Activated B cell treated with CpG ODN at 0.5 μM for 24 hours (primary cell): ENCODE measurements at regions not wholly inside any gene's neighbourhood (a gene's known extent, or its start where the extent isn't known, plus 50 kb on each side); places are given as distances from the start of the nearest gene placed in this dataset.

Experiments
- ATAC-seq: fragments of 200-7000 bp; cut with Tn5 transposase; one replicate; pipeline ENCODE4 v1.10.0; 2021; ENCODE audit warnings: low read depth, mild to moderate bottlenecking, moderate library complexity
- CTCF ChIA-PET: fragments of 350-600 bp; sonication (Branson Sonifier 250); formaldehyde crosslinking; loops from one replicate; lab custom pipeline; 2021; ENCODE audit warnings: antibody characterized with exemption; lab: Charles Lee
- POLR2A ChIA-PET: fragments of 350-600 bp; sonication (Branson Sonifier 250); formaldehyde crosslinking; loops from one replicate; lab custom pipeline; 2021; ENCODE audit warnings: antibody characterized with exemption; lab: Charles Lee
- DNase-seq: peaks from one replicate; pipeline ENCODE4 v3.0.0; 2022
- H3K27ac Mint-ChIP-seq: one replicate; pipeline ENCODE4 v1.8.0; 2020; ENCODE audit warnings: mixed read lengths
- H3K27me3 Mint-ChIP-seq: one replicate; pipeline ENCODE4 v1.8.0; 2021; ENCODE audit warnings: mixed read lengths
- H3K36me3 Mint-ChIP-seq: one replicate; pipeline ENCODE4 v1.8.0; 2021; ENCODE audit warnings: low read depth, mixed read lengths
- H3K4me1 Mint-ChIP-seq: one replicate; pipeline ENCODE4 v1.8.0; 2021; ENCODE audit warnings: mixed read lengths
- H3K4me3 Mint-ChIP-seq: one replicate; pipeline ENCODE4 v1.8.0; 2020; ENCODE audit warnings: mild to moderate bottlenecking, mixed read lengths
- H3K9me3 Mint-ChIP-seq: one replicate; pipeline ENCODE4 v1.8.0; 2020; ENCODE audit warnings: mixed read lengths
- intact Hi-C: fragments of 100-400 bp; cut with micrococcal nuclease; formaldehyde crosslinking; loops from one replicate; pipeline ENCODE4 v1.15.1; 2024
- TF ChIP-seq, protein P1 (sequence below): fragments of 200-600 bp; IDR thresholded peaks from one replicate; pipeline ENCODE4 v1.8.0; 2022; ENCODE audit warnings: antibody characterized with exemption, mild to moderate bottlenecking

DNA sequence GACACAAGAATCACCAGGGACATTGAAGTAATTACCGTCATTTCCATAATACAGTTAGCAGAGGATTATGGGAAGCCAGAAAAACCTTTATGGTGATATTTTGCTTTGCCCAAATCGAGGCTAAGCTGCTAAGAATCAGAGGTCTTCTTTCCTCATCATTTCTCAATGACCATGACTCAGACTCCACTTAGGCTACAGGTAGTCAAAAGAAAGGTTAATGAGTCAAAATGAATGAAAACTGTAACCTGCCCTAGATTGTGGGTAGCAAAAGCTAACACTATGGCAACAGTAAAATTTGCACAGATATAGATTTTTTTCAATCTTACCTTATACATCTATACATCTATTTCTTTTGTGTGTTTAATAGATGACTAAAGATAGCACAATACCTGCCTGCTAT, 185.8 kb downstream of the CARTPT start:
- intact Hi-C loops = no loop called here
- Mint-ChIP-seq H3K27me3 (peaks cover 7% of the 10 kb centered on the region), H3K27ac (no peak overlapping the region), H3K9me3 (no peaks in the 10 kb centered on the region), H3K36me3 (no peaks in the 10 kb centered on the region), H3K4me3 (no peak overlapping the region), H3K4me1 (no peaks in the 10 kb centered on the region)
- POLR2A ChIA-PET = no interaction called here
- TF ChIP-seq, protein P1, sequence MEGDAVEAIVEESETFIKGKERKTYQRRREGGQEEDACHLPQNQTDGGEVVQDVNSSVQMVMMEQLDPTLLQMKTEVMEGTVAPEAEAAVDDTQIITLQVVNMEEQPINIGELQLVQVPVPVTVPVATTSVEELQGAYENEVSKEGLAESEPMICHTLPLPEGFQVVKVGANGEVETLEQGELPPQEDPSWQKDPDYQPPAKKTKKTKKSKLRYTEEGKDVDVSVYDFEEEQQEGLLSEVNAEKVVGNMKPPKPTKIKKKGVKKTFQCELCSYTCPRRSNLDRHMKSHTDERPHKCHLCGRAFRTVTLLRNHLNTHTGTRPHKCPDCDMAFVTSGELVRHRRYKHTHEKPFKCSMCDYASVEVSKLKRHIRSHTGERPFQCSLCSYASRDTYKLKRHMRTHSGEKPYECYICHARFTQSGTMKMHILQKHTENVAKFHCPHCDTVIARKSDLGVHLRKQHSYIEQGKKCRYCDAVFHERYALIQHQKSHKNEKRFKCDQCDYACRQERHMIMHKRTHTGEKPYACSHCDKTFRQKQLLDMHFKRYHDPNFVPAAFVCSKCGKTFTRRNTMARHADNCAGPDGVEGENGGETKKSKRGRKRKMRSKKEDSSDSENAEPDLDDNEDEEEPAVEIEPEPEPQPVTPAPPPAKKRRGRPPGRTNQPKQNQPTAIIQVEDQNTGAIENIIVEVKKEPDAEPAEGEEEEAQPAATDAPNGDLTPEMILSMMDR = no peak
- no peak for ATAC-seq
- CTCF ChIA-PET = interaction anchor here (0.8 kb wide), 1 partner anchor 20 kb away, joined by 3 read pairs; no protein-coding TSS in a partner anchor
- DNase-seq = no peak

DNA sequence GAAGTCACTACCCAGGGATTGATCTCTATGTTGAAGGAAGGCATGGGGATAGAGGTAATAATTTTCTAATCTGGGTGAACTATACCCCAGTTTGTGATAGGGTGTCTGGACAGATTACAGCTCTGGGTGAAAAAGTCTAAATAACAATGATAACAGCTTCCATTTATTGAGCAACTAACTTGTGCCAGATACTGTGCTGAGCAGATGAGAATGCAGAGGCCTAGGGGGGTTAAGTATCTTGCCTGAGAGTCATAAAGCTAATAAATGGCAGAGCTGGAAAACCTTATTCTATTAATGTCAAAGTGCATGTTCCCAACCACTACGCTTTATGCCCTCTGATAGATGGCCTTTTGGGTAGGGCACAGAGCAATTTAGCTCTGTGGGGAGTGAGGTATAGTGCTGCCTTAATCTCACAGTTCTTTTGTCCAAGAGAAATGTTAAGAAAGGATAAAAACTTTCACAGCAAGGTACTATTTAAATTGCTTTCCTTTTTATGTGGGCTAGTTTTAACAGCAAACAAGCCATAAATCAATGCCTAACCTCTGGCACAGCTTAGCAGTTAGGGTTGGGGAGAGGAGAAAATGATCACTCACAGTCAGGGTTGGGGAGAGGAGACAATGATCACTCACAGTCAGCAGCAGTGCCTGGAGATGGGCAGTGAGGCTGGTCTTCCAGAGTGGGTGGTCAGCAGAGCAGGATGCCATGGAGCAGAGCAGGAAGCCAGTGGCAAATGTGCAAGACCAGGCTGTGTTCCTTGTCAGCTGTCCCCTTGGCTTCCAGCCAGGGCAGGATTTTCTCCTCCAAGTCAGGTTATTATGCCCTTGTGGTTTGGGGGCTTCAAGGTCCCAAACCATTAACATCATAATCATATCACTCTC, 187.0 kb downstream of the CARTPT start:
- H3K4me3 Mint-ChIP-seq = no peak overlapping the region
- no peaks in the 10 kb centered on the region for H3K9me3 Mint-ChIP-seq
- DNase-seq (no peak), ATAC-seq (no peak)
- intact Hi-C loops = no loop called here
- no peak overlapping the region for H3K27ac Mint-ChIP-seq
- TF ChIP-seq, protein P1 = no peak
- H3K27me3 Mint-ChIP-seq = peaks cover 6% of the 10 kb centered on the region
- ChIA-PET CTCF (no interaction called here), POLR2A (no interaction called here)
- H3K4me1 Mint-ChIP-seq = no peaks in the 10 kb centered on the region
- H3K36me3 Mint-ChIP-seq = no peaks in the 10 kb centered on the region

DNA sequence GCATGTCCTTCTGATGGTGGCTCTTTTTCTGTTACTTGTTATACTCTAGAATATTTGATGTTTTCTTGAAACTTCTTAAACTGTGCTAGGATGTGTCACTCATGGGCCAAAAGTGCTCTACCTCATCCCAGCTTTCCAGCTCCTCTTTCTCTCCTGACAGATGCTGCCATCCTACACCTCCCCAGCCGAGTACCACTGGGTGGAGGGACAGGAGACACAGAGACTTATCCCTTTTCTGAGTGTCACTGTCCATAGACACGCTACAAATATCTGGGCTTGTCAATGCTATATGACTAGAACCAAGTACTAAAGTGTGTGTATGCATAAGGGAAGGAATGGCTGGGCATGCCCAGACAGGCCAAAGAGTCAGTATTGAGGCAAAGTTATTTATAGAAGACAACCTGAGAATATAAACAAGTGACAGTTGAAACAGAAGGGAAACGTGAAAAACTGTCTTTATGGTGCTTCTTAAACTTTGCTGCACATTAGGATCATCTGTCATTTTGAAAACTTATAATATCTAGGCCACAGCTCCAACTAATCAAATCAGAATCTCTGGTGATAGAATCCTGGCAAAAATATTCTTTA, 188.0 kb downstream of the CARTPT start:
- DNase-seq = no peak
- TF ChIP-seq, protein P1 = no peak
- H3K9me3 Mint-ChIP-seq = peaks cover under 1% of the 10 kb centered on the region
- H3K27ac Mint-ChIP-seq = no peak overlapping the region
- no peak for ATAC-seq
- no peaks in the 10 kb centered on the region for H3K36me3 Mint-ChIP-seq
- ChIA-PET POLR2A (no interaction called here), CTCF (no interaction called here)
- H3K4me3 Mint-ChIP-seq = no peak overlapping the region
- H3K4me1 Mint-ChIP-seq = no peaks in the 10 kb centered on the region
- peaks cover 3% of the 10 kb centered on the region for H3K27me3 Mint-ChIP-seq
- intact Hi-C loops = no loop called here

DNA sequence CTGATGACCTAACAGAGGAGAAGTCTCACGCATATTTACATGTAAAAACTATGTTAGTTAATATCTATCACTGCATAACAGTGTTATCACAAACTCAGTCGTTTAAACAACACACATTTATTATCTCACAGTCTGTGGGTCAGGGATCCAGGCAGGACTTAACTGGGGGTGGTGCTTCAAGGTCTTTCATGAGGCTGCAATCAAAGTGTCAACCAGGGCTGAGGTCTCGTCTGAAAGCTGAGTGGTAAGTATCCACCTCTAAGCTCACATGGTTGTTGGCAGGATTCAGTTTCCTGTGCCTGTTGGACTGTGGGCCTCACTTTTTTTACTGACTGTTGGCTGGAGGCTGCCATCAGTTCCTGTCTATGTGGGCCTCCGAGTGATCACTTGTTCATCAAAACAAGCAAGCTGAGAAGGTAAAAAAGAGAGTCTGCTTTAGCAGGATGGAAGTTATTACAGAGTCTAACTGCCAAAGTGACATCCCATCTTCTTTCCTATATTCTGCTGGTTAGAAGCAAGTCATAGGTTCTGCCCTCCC, 188.6 kb downstream of the CARTPT start:
- ChIA-PET CTCF (no interaction called here), POLR2A (no interaction called here)
- Mint-ChIP-seq H3K4me3 (no peak overlapping the region), H3K27me3 (no peaks in the 10 kb centered on the region), H3K9me3 (peaks cover 5% of the 10 kb centered on the region), H3K36me3 (no peaks in the 10 kb centered on the region), H3K4me1 (no peaks in the 10 kb centered on the region), H3K27ac (no peak overlapping the region)
- TF ChIP-seq, protein P1 = no peak
- intact Hi-C loops = no loop called here
- ATAC-seq (no peak), DNase-seq (no peak)

DNA sequence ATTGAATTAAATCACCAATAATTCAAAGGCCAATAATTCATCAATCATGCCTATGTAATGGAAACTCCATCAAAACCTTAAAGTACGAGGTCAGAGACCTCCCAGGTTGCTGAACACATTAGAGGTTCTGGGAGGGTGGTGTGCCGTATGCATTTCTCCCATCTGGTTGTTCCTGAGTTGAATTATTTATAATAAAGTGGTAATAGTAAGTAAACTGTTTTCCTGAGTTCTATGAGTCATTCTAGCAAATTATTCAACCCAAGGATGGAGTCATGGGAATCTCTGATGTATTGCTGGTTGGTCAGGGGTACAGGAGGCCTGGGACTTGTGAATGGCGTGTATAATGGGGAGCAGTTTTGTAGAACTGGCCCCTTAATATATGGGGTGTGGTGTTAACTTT, 191.7 kb downstream of the CARTPT start:
- Mint-ChIP-seq H3K4me1 (no peaks in the 10 kb centered on the region), H3K36me3 (no peaks in the 10 kb centered on the region), H3K27me3 (no peaks in the 10 kb centered on the region), H3K4me3 (no peak overlapping the region), H3K9me3 (peaks cover 5% of the 10 kb centered on the region), H3K27ac (no peak overlapping the region)
- intact Hi-C loops = no loop called here
- ATAC-seq = no peak
- TF ChIP-seq, protein P1 = no peak
- POLR2A ChIA-PET = no interaction called here
- CTCF ChIA-PET = no interaction called here
- no peak for DNase-seq
